Ishikawa (cell line): ENCODE measurements at regions not wholly inside any gene's neighbourhood (a gene's known extent, or its start where the extent isn't known, plus 50 kb on each side); places are given as distances from the start of the nearest gene placed in this dataset.

Source experiments
- CEBPB ChIP-seq: IDR thresholded peaks from 2 replicates; pipeline ENCODE4 v1.6.1; 2012
- CREB1 ChIP-seq: IDR thresholded peaks from 2 replicates; pipeline ENCODE4 v1.6.1; 2012; ENCODE audit warnings: low read depth
- EGR1 ChIP-seq: IDR thresholded peaks from 2 replicates; pipeline ENCODE4 v1.6.1; 2012
- EP300 ChIP-seq: IDR thresholded peaks from 2 replicates; pipeline ENCODE4 v1.6.1; 2012; ENCODE audit warnings: borderline replicate concordance
- FOXM1 ChIP-seq: IDR thresholded peaks from 2 replicates; pipeline ENCODE4 v1.6.1; 2012; ENCODE audit warnings: low read depth, borderline replicate concordance
- MAX ChIP-seq: IDR thresholded peaks from 2 replicates; pipeline ENCODE4 v1.6.1; 2012
- NFIC ChIP-seq: IDR thresholded peaks from 2 replicates; pipeline ENCODE4 v1.6.1; 2012
- RAD21 ChIP-seq: IDR thresholded peaks from 2 replicates; pipeline ENCODE4 v1.6.1; 2012; ENCODE audit warnings: low read depth
- TAF1 ChIP-seq: IDR thresholded peaks from 2 replicates; pipeline ENCODE4 v1.6.1; 2012; ENCODE audit warnings: low read depth, mild to moderate bottlenecking
- TCF12 ChIP-seq: IDR thresholded peaks from 2 replicates; pipeline ENCODE4 v1.6.1; 2012; ENCODE audit warnings: low read depth
- TEAD4 ChIP-seq: IDR thresholded peaks from 2 replicates; pipeline ENCODE4 v1.6.1; 2012
- USF1 ChIP-seq: IDR thresholded peaks from 2 replicates; pipeline ENCODE4 v1.6.1; 2012
- YY1 ChIP-seq: IDR thresholded peaks from 2 replicates; pipeline ENCODE4 v1.6.1; 2012; ENCODE audit warnings: low read depth
- ZBTB7A ChIP-seq: IDR thresholded peaks from 2 replicates; pipeline ENCODE4 v1.6.1; 2012; ENCODE audit warnings: low read depth
- TF ChIP-seq, protein P1 (sequence below): IDR thresholded peaks from 2 replicates; pipeline ENCODE4 v1.6.1; 2012; ENCODE audit warnings: low read depth, mild to moderate bottlenecking

GRCh38 chr1:96002969-96003964 is 718.3 kb upstream of the PTBP2 start:
- TF ChIP-seq FOXM1 (no peak), EP300 (no peak), EGR1 (no peak), TEAD4 (no peak), MAX (no peak), YY1 (no peak), NFIC (no peak), TCF12 (no peak), CEBPB (no peak), TAF1 (no peak)
- TF ChIP-seq, protein P1, sequence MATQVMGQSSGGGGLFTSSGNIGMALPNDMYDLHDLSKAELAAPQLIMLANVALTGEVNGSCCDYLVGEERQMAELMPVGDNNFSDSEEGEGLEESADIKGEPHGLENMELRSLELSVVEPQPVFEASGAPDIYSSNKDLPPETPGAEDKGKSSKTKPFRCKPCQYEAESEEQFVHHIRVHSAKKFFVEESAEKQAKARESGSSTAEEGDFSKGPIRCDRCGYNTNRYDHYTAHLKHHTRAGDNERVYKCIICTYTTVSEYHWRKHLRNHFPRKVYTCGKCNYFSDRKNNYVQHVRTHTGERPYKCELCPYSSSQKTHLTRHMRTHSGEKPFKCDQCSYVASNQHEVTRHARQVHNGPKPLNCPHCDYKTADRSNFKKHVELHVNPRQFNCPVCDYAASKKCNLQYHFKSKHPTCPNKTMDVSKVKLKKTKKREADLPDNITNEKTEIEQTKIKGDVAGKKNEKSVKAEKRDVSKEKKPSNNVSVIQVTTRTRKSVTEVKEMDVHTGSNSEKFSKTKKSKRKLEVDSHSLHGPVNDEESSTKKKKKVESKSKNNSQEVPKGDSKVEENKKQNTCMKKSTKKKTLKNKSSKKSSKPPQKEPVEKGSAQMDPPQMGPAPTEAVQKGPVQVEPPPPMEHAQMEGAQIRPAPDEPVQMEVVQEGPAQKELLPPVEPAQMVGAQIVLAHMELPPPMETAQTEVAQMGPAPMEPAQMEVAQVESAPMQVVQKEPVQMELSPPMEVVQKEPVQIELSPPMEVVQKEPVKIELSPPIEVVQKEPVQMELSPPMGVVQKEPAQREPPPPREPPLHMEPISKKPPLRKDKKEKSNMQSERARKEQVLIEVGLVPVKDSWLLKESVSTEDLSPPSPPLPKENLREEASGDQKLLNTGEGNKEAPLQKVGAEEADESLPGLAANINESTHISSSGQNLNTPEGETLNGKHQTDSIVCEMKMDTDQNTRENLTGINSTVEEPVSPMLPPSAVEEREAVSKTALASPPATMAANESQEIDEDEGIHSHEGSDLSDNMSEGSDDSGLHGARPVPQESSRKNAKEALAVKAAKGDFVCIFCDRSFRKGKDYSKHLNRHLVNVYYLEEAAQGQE, result no peak

- TF ChIP-seq, protein P1, result no peak
- no peak for TF ChIP-seq TCF12
- TF ChIP-seq FOXM1, result no peak
- no peak for TF ChIP-seq NFIC
- no peak for TF ChIP-seq YY1
- TF ChIP-seq ZBTB7A, result no peak
- no peak for TF ChIP-seq USF1
- no peak for TF ChIP-seq TEAD4
- no peak for TF ChIP-seq EGR1
- no peak for TF ChIP-seq EP300
- TF ChIP-seq TAF1, result no peak
- TF ChIP-seq MAX, result no peak
- TF ChIP-seq CREB1, result no peak
- TF ChIP-seq RAD21, result no peak
- TF ChIP-seq CEBPB, result no peak
These were observed 711.7 kb upstream of the PTBP2 start for GRCh38 chr1:96009831-96010434.

DNA sequence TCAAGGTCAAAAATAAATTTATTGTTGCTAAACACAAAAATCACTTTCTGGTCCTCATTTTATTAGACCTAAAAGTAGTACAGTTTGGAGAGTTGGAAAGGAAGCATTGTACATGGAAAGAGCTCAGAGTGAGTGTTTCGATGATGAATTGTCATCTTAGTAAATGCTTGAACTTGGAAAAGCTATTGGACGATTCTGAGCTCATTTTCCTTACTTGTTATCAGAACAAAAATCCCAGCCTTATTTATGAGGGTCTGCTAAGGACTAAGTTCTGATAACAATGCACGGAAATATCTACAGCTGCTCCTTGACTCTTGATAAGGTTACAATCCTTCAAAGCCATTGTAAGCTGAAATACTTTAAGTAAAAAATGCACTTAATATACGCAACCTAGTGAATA is 710.0 kb upstream of the PTBP2 start:
- TF ChIP-seq TCF12, result no peak
- TF ChIP-seq YY1, result no peak
- TF ChIP-seq FOXM1, result no peak
- no peak for TF ChIP-seq USF1
- no peak for TF ChIP-seq EP300
- TF ChIP-seq MAX, result no peak
- TF ChIP-seq, protein P1, result no peak
- TF ChIP-seq NFIC, result no peak
- TF ChIP-seq EGR1, result no peak

GRCh38 chr1:96016219-96016618 is 705.4 kb upstream of the PTBP2 start:
- TF ChIP-seq TAF1, result no peak
